ENCODE measurements at regions not wholly inside any gene's neighbourhood (a gene's known extent, or its start where the extent isn't known, plus 50 kb on each side); places are given as distances from the start of the nearest gene placed in this dataset.

- no peak for TF ChIP-seq POLR2A (IDR thresholded peaks at IDR 0.05; ENCODE audit: low read length)
- no peak for TF ChIP-seq GATA1 (IDR thresholded peaks at IDR 0.05; ENCODE audit: low read depth, low read length)
These were observed 749.9 kb downstream of the HACE1 start for GRCh38 chr6:104109806-104110205.
